Type B pancreatic cell (in vitro differentiated cells): ENCODE measurements at regions not wholly inside any gene's neighbourhood (a gene's known extent, or its start where the extent isn't known, plus 50 kb on each side); places are given as distances from the start of the nearest gene placed in this dataset.

Experiments
- DNase-seq: peaks from one replicate; pipeline ENCODE4 v3.0.0; 2021; ENCODE audit warnings: mixed read lengths; ENCODE audit not compliant: unreplicated experiment; ENCODE audit errors: extremely low spot score
- H3K27ac Mint-ChIP-seq: 2 replicates; pipeline ENCODE4 v1.8.0; 2021; ENCODE audit warnings: mild to moderate bottlenecking, mixed read lengths
- H3K27me3 Mint-ChIP-seq: 2 replicates; pipeline ENCODE4 v1.8.0; 2021; ENCODE audit warnings: mixed read lengths
- H3K36me3 Mint-ChIP-seq: 2 replicates; pipeline ENCODE4 v1.8.0; 2021; ENCODE audit warnings: mixed read lengths
- H3K4me1 Mint-ChIP-seq: one replicate; pipeline ENCODE4 v1.8.0; 2021; ENCODE audit warnings: mixed read lengths; ENCODE audit not compliant: unreplicated experiment
- H3K4me3 Mint-ChIP-seq: 2 replicates; pipeline ENCODE4 v1.8.0; 2021; ENCODE audit warnings: mild to moderate bottlenecking, mixed read lengths
- H3K9me3 Mint-ChIP-seq: 2 replicates; pipeline ENCODE4 v1.8.0; 2021; ENCODE audit warnings: mixed read lengths
- CTCF ChIP-seq: fragments of 200-600 bp; sonication (generic); conservative IDR thresholded peaks from 2 replicates; pipeline ENCODE4 v1.5.0; 2021; ENCODE audit warnings: antibody characterized with exemption, mild to moderate bottlenecking

GRCh38 chr9:29339387-29339786 is 1766.1 kb upstream of the C9orf72 start:
- Mint-ChIP-seq H3K4me1 (no peaks in the 10 kb centered on the region), H3K4me3 (no peak overlapping the region), H3K9me3 (peaks cover 5% of the 10 kb centered on the region), H3K27me3 (no peaks in the 10 kb centered on the region), H3K27ac (no peak overlapping the region), H3K36me3 (no peaks in the 10 kb centered on the region)
- TF ChIP-seq CTCF = no peak
- DNase-seq = no peak

DNA sequence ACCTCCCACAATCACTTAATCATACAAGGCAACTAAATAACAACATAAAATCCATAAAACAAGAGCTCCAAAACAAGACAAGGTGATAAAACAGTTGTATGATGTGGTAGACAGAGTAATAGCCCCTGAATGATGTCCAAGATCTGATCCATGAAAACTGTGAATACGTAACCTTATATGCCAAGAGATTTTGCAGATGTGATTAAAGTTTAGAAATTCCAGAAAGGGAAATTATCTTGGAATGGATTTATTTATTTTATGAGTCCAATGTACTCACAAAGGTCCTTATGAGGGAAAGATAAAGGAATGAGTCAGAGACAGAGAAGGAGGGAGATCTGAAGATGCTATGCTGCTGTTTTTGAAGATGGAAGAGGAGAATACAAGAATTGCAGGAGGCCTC is 1775.7 kb upstream of the C9orf72 start:
- DNase-seq = no peak
- Mint-ChIP-seq H3K27me3 (no peaks in the 10 kb centered on the region), H3K4me1 (no peaks in the 10 kb centered on the region), H3K36me3 (no peaks in the 10 kb centered on the region), H3K4me3 (no peak overlapping the region), H3K9me3 (peaks cover 2% of the 10 kb centered on the region), H3K27ac (no peak overlapping the region)
- TF ChIP-seq CTCF = no peak

DNA sequence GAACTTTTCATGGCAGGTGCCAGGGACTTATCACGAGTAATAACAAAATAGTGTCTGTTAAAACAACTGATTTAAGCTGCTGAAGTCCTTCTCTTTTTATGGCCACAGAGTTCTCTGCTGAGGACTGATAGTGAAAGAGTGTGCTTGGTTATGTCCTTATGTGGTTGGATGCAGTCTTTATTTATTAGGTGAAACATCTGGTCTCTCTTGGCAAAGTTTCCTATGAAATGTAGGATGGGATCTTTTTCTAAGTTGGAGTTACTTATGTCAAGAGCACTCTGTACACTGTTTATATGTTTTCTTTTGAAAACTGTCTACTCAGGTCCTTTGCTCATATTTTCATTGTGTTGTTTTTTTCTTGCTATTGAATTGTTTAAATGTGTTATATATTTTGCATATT is 1816.1 kb upstream of the C9orf72 start:
- no peak for TF ChIP-seq CTCF
- Mint-ChIP-seq H3K27ac (no peak overlapping the region), H3K4me3 (no peak overlapping the region), H3K27me3 (no peaks in the 10 kb centered on the region), H3K9me3 (no peaks in the 10 kb centered on the region), H3K4me1 (no peaks in the 10 kb centered on the region), H3K36me3 (no peaks in the 10 kb centered on the region)
- DNase-seq = no peak

DNA sequence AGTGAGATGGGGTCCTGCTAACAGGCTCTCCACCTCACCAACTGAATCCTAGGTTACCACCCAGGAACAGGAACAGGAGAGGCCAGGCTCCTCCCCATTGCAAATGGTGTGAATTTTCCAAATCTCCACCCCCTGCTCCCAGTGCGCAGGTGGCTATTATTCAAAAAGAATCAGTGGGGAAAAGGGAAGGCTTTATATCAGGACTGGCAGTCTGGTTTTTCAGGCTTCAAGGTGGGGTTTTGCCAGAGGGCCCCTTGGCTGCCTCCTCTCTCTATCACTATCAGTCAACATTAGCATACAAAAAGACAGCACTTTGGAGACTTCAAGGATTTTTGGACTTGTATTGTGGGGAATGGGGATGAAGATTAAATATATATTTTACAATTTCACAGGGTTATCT is 1817.6 kb upstream of the C9orf72 start:
- Mint-ChIP-seq H3K27ac (no peak overlapping the region), H3K36me3 (no peaks in the 10 kb centered on the region), H3K4me3 (no peak overlapping the region), H3K27me3 (no peaks in the 10 kb centered on the region), H3K9me3 (no peaks in the 10 kb centered on the region), H3K4me1 (no peaks in the 10 kb centered on the region)
- no peak for TF ChIP-seq CTCF
- DNase-seq = no peak

DNA sequence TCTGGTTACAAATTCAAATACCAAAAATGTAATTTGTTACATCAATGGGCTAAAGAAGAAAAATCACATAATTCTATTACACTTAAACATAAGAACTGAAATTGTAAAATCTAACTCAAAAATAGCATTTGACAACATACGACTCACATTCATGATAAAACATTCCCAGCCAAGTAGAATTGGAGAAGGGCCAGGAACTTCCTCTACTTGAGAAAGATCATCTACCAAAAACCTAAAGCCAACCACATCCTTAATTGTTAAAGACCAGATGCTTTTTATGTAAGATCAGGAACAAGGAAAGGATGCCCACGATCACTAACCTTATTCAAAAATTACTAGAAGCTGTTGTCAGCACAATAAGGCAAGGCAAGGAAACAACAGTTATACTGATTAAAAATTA is 1819.8 kb upstream of the C9orf72 start:
- H3K4me1 Mint-ChIP-seq = no peaks in the 10 kb centered on the region
- H3K27me3 Mint-ChIP-seq = no peaks in the 10 kb centered on the region
- no peak overlapping the region for H3K27ac Mint-ChIP-seq
- H3K4me3 Mint-ChIP-seq = no peak overlapping the region
- no peak for DNase-seq
- no peak for TF ChIP-seq CTCF
- H3K36me3 Mint-ChIP-seq = no peaks in the 10 kb centered on the region
- no peaks in the 10 kb centered on the region for H3K9me3 Mint-ChIP-seq

DNA sequence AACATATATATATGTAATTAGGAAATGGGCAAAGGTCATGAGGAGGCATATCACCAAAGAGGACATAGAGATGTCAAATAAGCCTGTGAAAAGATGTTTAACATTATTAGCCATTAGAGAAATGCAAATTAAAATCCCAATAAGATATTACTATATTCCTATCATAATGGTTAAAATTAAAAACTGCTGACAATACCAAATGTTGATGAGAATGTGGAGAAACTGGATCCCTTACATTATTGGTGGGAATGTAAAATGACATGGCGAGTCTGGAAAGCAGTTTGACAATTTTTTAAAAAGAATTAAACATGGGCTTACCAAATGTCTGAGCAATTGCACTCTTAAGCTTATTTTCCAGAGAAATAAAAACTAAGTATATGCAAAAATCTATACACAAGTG is 1821.6 kb upstream of the C9orf72 start:
- no peak overlapping the region for H3K4me3 Mint-ChIP-seq
- H3K36me3 Mint-ChIP-seq = no peaks in the 10 kb centered on the region
- no peaks in the 10 kb centered on the region for H3K4me1 Mint-ChIP-seq
- no peaks in the 10 kb centered on the region for H3K27me3 Mint-ChIP-seq
- no peak overlapping the region for H3K27ac Mint-ChIP-seq
- no peaks in the 10 kb centered on the region for H3K9me3 Mint-ChIP-seq
- TF ChIP-seq CTCF = no peak
- no peak for DNase-seq
